Endodermal cell (in vitro differentiated cells): ENCODE measurements at regions not wholly inside any gene's neighbourhood (a gene's known extent, or its start where the extent isn't known, plus 50 kb on each side); places are given as distances from the start of the nearest gene placed in this dataset.
A peak's percentile ranks its signal among the peaks of the same experiment; 100 is the strongest.

Source experiments
- DNase-seq: peaks from one replicate; pipeline ENCODE4 v3.0.0-alpha.2; 2017
- H3K27ac ChIP-seq: 2 replicates; pipeline ENCODE4 v1.5.1; 2013; ENCODE audit warnings: mild to moderate bottlenecking, low read depth, low read length, moderate library complexity
- H3K27me3 ChIP-seq: 2 replicates; pipeline ENCODE4 v1.6.1; 2013; ENCODE audit warnings: mild to moderate bottlenecking, low read length, moderate library complexity; ENCODE audit not compliant: insufficient read depth, control insufficient read depth, poor library complexity, severe bottlenecking
- H3K36me3 ChIP-seq: 2 replicates; pipeline ENCODE4 v1.7.0; 2013; ENCODE audit warnings: mild to moderate bottlenecking, low read length, moderate library complexity; ENCODE audit not compliant: control insufficient read depth, insufficient read depth
- H3K4me1 ChIP-seq: one replicate; pipeline ENCODE4 v1.7.0; 2013; ENCODE audit warnings: low read length; ENCODE audit not compliant: control insufficient read depth, insufficient read depth
- H3K4me3 ChIP-seq: 2 replicates; pipeline ENCODE4 v1.5.1; 2013; ENCODE audit warnings: mild to moderate bottlenecking, low read length, moderate library complexity
- H3K9ac ChIP-seq: 2 replicates; pipeline ENCODE4 v1.6.1; 2013; ENCODE audit warnings: mild to moderate bottlenecking, low read length, moderate library complexity; ENCODE audit not compliant: poor library complexity, severe bottlenecking; ENCODE audit errors: extremely low read depth
- H3K9me3 ChIP-seq: 2 replicates; pipeline ENCODE4 v1.6.1; 2013; ENCODE audit warnings: mild to moderate bottlenecking, low read length, moderate library complexity; ENCODE audit not compliant: control insufficient read depth
- H3K27ac Mint-ChIP-seq: 2 replicates; pipeline ENCODE4 v1.8.0; 2020; ENCODE audit warnings: mixed read lengths
- H3K27me3 Mint-ChIP-seq: 2 replicates; pipeline ENCODE4 v1.8.0; 2021; ENCODE audit warnings: mild to moderate bottlenecking, mixed read lengths; ENCODE audit not compliant: insufficient read depth
- H3K36me3 Mint-ChIP-seq: 2 replicates; pipeline ENCODE4 v1.8.0; 2020; ENCODE audit warnings: low read depth, mixed read lengths
- H3K4me1 Mint-ChIP-seq: 2 replicates; pipeline ENCODE4 v1.8.0; 2020; ENCODE audit warnings: mixed read lengths
- H3K4me3 Mint-ChIP-seq: 2 replicates; pipeline ENCODE4 v1.8.0; 2020; ENCODE audit warnings: mild to moderate bottlenecking, moderate library complexity, mixed read lengths
- H3K9me3 Mint-ChIP-seq: 2 replicates; pipeline ENCODE4 v1.8.0; 2020; ENCODE audit warnings: mild to moderate bottlenecking, mixed read lengths
- CTCF ChIP-seq: fragments of 200-600 bp; sonication (generic); conservative IDR thresholded peaks from 2 replicates; pipeline ENCODE4 v1.5.0; 2021; ENCODE audit warnings: antibody characterized with exemption, mild to moderate bottlenecking
- WGBS, 2 experiments: methylation state at CpG; one replicate each; pipeline versions ENCODE4 v1.1.5 to v1.1.7; 2013; ENCODE audit warnings: missing lambda C conversion rate in 2 of 2, mixed read lengths in 1 of 2; ENCODE audit not compliant: insufficient coverage in 1 of 2, insufficient read length in 1 of 2; 5-methylcytosine and 5-hydroxymethylcytosine counted together

- H3K4me3 Mint-ChIP-seq = no peak overlapping the region
- peak overlapping the region; percentile 4 for H3K27ac Mint-ChIP-seq
- no peaks in the 10 kb centered on the region for H3K4me1 ChIP-seq
- H3K4me1 Mint-ChIP-seq = peaks cover 15% of the 10 kb centered on the region
- H3K36me3 Mint-ChIP-seq = no peaks in the 10 kb centered on the region
- no peak for TF ChIP-seq CTCF
- no peaks in the 10 kb centered on the region for H3K9me3 ChIP-seq
- H3K4me3 ChIP-seq = no peak overlapping the region
- no peaks in the 10 kb centered on the region for H3K27me3 ChIP-seq
- peaks cover 2% of the 10 kb centered on the region for H3K27me3 Mint-ChIP-seq
- H3K36me3 ChIP-seq = no peaks in the 10 kb centered on the region
- no peak overlapping the region for H3K27ac ChIP-seq
- 67 to 69% methylated on average over 3 to 4 of the region's 4 CpGs for WGBS, 2 experiments
- peak; percentile 53 for DNase-seq
- H3K9ac ChIP-seq = no peak overlapping the region
- H3K9me3 Mint-ChIP-seq = no peaks in the 10 kb centered on the region
Observed at GRCh38 chr6:145427232-145427631, 308.1 kb downstream of the EPM2A start.

GRCh38 chr6:145428706-145429105, 306.6 kb downstream of the EPM2A start:
- Histone ChIP-seq H3K36me3 (no peaks in the 10 kb centered on the region), H3K4me3 (no peak overlapping the region), H3K27me3 (no peaks in the 10 kb centered on the region), H3K9ac (no peak overlapping the region), H3K27ac (no peak overlapping the region), H3K4me1 (no peaks in the 10 kb centered on the region), H3K9me3 (no peaks in the 10 kb centered on the region)
- Mint-ChIP-seq H3K27ac (no peak overlapping the region), H3K4me1 (peaks cover 15% of the 10 kb centered on the region), H3K9me3 (no peaks in the 10 kb centered on the region), H3K27me3 (peaks cover 2% of the 10 kb centered on the region), H3K36me3 (no peaks in the 10 kb centered on the region), H3K4me3 (no peak overlapping the region)
- TF ChIP-seq CTCF = no peak
- no peak for DNase-seq
- 54 to 68% methylated on average over 4 to 6 of the region's 6 CpGs for WGBS, 2 experiments

- Histone ChIP-seq H3K9ac (no peak overlapping the region), H3K36me3 (no peaks in the 10 kb centered on the region), H3K9me3 (peaks cover 69% of the 10 kb centered on the region), H3K4me1 (no peaks in the 10 kb centered on the region), H3K27ac (no peak overlapping the region), H3K4me3 (no peak overlapping the region), H3K27me3 (no peaks in the 10 kb centered on the region)
- 92 to 95% methylated on average over 2 of the region's 2 CpGs for WGBS, 2 experiments
- H3K4me1 Mint-ChIP-seq = peaks cover 3% of the 10 kb centered on the region
- TF ChIP-seq CTCF = no peak
- H3K27ac Mint-ChIP-seq = no peak overlapping the region
- H3K4me3 Mint-ChIP-seq = no peak overlapping the region
- no peak for DNase-seq
- no peaks in the 10 kb centered on the region for H3K27me3 Mint-ChIP-seq
- peaks cover 73% of the 10 kb centered on the region for H3K9me3 Mint-ChIP-seq
- H3K36me3 Mint-ChIP-seq = peaks cover 18% of the 10 kb centered on the region
Observed at GRCh38 chr6:145442110-145442509, 293.2 kb downstream of the EPM2A start.
